K562 (cell line): ENCODE measurements at regions not wholly inside any gene's neighbourhood (a gene's known extent, or its start where the extent isn't known, plus 50 kb on each side); places are given as distances from the start of the nearest gene placed in this dataset.

Experiments
- ATAC-seq: fragments of 200-7000 bp; cut with Tn5 transposase; 3 replicates; pipeline ENCODE4 v1.9.1; 2020; ENCODE audit warnings: moderate library complexity
- BruUV-seq: library from RNA; stranded (reverse); fragments of 400-500 nt; replicated peaks from 2 replicates; lab custom pipeline; 2021; lab: Mats Ljungman, UMichigan
- CTCF ChIA-PET: fragments of 300-600 bp; formaldehyde crosslinking; extraction: SDS; loops from one replicate; lab custom pipeline; 2021; ENCODE audit warnings: low intra/inter-chr PET ratio; lab: Yijun Ruan, JAX
- POLR2A ChIA-PET: fragments of 300-600, 350-650 bp; sonication (Branson Sonifier 250); formaldehyde crosslinking; extraction: SDS; loops from one replicate; lab custom pipeline; 2021; ENCODE audit warnings: antibody characterized with exemption, inconsistent platforms; lab: Yijun Ruan, JAX
- DNase-seq, 4 experiments: peaks; one replicate each; pipeline versions ENCODE4 v3.0.0 to v3.0.0-alpha.2; 2011 to 2018; ENCODE audit warnings: low spot score in 3 of 4, mixed read lengths in 3 of 4; ENCODE audit errors: extremely low read depth in 1 of 4
- FAIRE-seq: peaks from 2 replicates; lab custom pipeline; 2011; peaks lifted over from hg19 to GRCh38; lab: Jason Lieb, UNC
- H2AFZ ChIP-seq: 2 replicates; pipeline ENCODE4 v1.6.0; 2011; ENCODE audit warnings: low read depth, low read length, control low read depth, inconsistent platforms
- H3K27ac ChIP-seq: fragments of 200-600 bp; 3 replicates; pipeline ENCODE4 v1.8.0; 2011; ENCODE audit warnings: low read depth, mild to moderate bottlenecking, control low read depth, inconsistent platforms, low read length, moderate library complexity, mixed read lengths; ENCODE audit errors: extremely low read depth
- H3K27me3 ChIP-seq, 2 experiments: fragments of 300-600 bp in 1 of 2; 2 replicates in 1 of 2; 3 replicates in 1 of 2; pipeline versions ENCODE4 v1.6.0 to v1.8.0; 2011; ENCODE audit warnings: inconsistent platforms in 2 of 2, low read length in 2 of 2, mild to moderate bottlenecking in 1 of 2, mixed read lengths in 1 of 2, moderate library complexity in 1 of 2; ENCODE audit not compliant: control insufficient read depth in 2 of 2, insufficient read depth in 2 of 2
- H3K36me3 ChIP-seq: fragments of 300-600 bp; 3 replicates; pipeline ENCODE4 v1.8.0; 2011; ENCODE audit warnings: mild to moderate bottlenecking, low read length, inconsistent platforms; ENCODE audit not compliant: control insufficient read depth, insufficient read depth
- H3K4me1 ChIP-seq, 2 experiments: fragments of 200-600 bp in 1 of 2; replicated peaks in 1 of 2; 2 replicates in 1 of 2; 3 replicates in 1 of 2; pipeline versions ENCODE4 v1.5.1 to v1.8.0; 2011; ENCODE audit warnings: inconsistent platforms in 2 of 2, low read length in 2 of 2, mild to moderate bottlenecking in 1 of 2, mixed read lengths in 1 of 2, moderate library complexity in 1 of 2; ENCODE audit not compliant: control insufficient read depth in 2 of 2, insufficient read depth in 2 of 2
- H3K4me2 ChIP-seq: 2 replicates; pipeline ENCODE4 v1.6.1; 2011; ENCODE audit warnings: low read length, control low read depth, inconsistent platforms, mixed read lengths; ENCODE audit not compliant: insufficient read depth
- H3K4me3 ChIP-seq: fragments of 200-600 bp; sonication (generic), shearing (Covaris generic); 2 replicates; pipeline ENCODE4 v1.5.1; 2016; ENCODE audit warnings: control low read depth, inconsistent platforms
- H3K79me2 ChIP-seq: fragments of 200-600 bp; 3 replicates; pipeline ENCODE4 v1.8.0; 2011; ENCODE audit warnings: low read length, inconsistent platforms; ENCODE audit not compliant: control insufficient read depth, insufficient read depth
- H3K9ac ChIP-seq, 2 experiments: 2 replicates each; pipeline versions ENCODE4 v1.6.0 to v1.6.1; 2011; ENCODE audit warnings: low read depth in 2 of 2, low read length in 2 of 2, control low read depth in 1 of 2, inconsistent platforms in 1 of 2, mild to moderate bottlenecking in 1 of 2, mixed read lengths in 1 of 2; ENCODE audit not compliant: insufficient read depth in 1 of 2
- H3K9me1 ChIP-seq: one replicate; pipeline ENCODE4 v1.6.0; 2011; ENCODE audit warnings: inconsistent platforms, mild to moderate bottlenecking, low read length, moderate library complexity; ENCODE audit not compliant: control insufficient read depth, insufficient read depth
- H3K9me3 ChIP-seq: replicated peaks from 2 replicates; pipeline ENCODE4 v1.5.1; 2011; ENCODE audit warnings: low read depth, low read length, inconsistent platforms; ENCODE audit not compliant: control insufficient read depth, insufficient read depth
- H4K20me1 ChIP-seq: replicated peaks from 2 replicates; pipeline ENCODE4 v1.6.1; 2011; ENCODE audit warnings: low read length, inconsistent platforms, mixed read lengths; ENCODE audit not compliant: control insufficient read depth, insufficient read depth
- ETV5 ChIP-seq: sonication (generic); formaldehyde crosslinking; IDR thresholded peaks from 2 replicates; pipeline ENCODE4 v1.4.0; 2020; ENCODE audit warnings: low read depth, mild to moderate bottlenecking, missing genetic modification reagents
- HES1 ChIP-seq: fragments of 450-650 bp; IDR thresholded peaks from 2 replicates; pipeline ENCODE4 v1.6.1; 2016; ENCODE audit warnings: low read depth, mild to moderate bottlenecking, moderate library complexity
- JUND ChIP-seq, 2 experiments: IDR thresholded peaks; 2 replicates in 1 of 2; 3 replicates in 1 of 2; pipeline ENCODE4 v1.6.1; 2011; ENCODE audit warnings: borderline replicate concordance in 2 of 2, low read depth in 2 of 2, low read length in 2 of 2, improper control_type of control experiment in 1 of 2, missing biosample characterization in 1 of 2, missing genetic modification characterization in 1 of 2, missing genetic modification reagents in 1 of 2
- NFATC3 ChIP-seq: fragments of 450-650 bp; IDR thresholded peaks from 2 replicates; pipeline ENCODE4 v1.6.1; 2017; ENCODE audit warnings: mild to moderate bottlenecking
- RBM39 ChIP-seq: fragments of 200-400 bp; formaldehyde crosslinking; optimal IDR thresholded peaks from 2 replicates; pipeline ENCODE3; 2018; ENCODE audit warnings: low read depth, low read length
- RNF219 ChIP-seq: fragments of 250-450 bp; sonication (Bioruptor Pico); IDR thresholded peaks from 2 replicates; pipeline ENCODE4 v1.5.0; 2022; ENCODE audit warnings: mild to moderate bottlenecking
- SRSF7 ChIP-seq: fragments of 200-400 bp; formaldehyde crosslinking; optimal IDR thresholded peaks from 2 replicates; pipeline ENCODE3; 2017; ENCODE audit warnings: mild to moderate bottlenecking, low read depth, low read length
- ZBTB40 ChIP-seq, 2 experiments: fragments of 450-650 bp in 1 of 2; sonication (generic) in 1 of 2; formaldehyde crosslinking in 1 of 2; IDR thresholded peaks; 2 replicates each; pipeline versions ENCODE4 v1.7.1 to v1.9.0; 2016 to 2022; ENCODE audit warnings: inconsistent platforms in 1 of 2, mild to moderate bottlenecking in 1 of 2, missing genetic modification reagents in 1 of 2
- ZNF134 ChIP-seq: fragments of 250-450 bp; sonication (Bioruptor Pico); conservative IDR thresholded peaks from 2 replicates; pipeline ENCODE4 v1.4.0; 2020
- ZNF23 ChIP-seq: fragments of 250-450 bp; sonication (Bioruptor Pico); IDR thresholded peaks from 2 replicates; pipeline ENCODE4 v1.4.0; 2020; ENCODE audit warnings: mild to moderate bottlenecking
- WGBS: fragments of 100-300 bp; shearing (Covaris generic); methylation state at CpG from one replicate; pipeline ENCODE4 v1.1.6; 2016; ENCODE audit warnings: low coverage, mixed read lengths; ENCODE audit not compliant: insufficient coverage; ENCODE audit errors: missing lambda C conversion rate; 5-methylcytosine and 5-hydroxymethylcytosine counted together
- in situ Hi-C: fragments of 300-500 bp; cut with MboI; formaldehyde crosslinking; loops from 4 replicates; pipeline ENCODE4 v1.15.0; 2018; ENCODE audit warnings: inconsistent platforms, mixed read lengths
- intact Hi-C: fragments of 100-400 bp; cut with micrococcal nuclease; formaldehyde crosslinking; loops from 2 replicates; pipeline ENCODE4 v1.14.2; 2022

DNA sequence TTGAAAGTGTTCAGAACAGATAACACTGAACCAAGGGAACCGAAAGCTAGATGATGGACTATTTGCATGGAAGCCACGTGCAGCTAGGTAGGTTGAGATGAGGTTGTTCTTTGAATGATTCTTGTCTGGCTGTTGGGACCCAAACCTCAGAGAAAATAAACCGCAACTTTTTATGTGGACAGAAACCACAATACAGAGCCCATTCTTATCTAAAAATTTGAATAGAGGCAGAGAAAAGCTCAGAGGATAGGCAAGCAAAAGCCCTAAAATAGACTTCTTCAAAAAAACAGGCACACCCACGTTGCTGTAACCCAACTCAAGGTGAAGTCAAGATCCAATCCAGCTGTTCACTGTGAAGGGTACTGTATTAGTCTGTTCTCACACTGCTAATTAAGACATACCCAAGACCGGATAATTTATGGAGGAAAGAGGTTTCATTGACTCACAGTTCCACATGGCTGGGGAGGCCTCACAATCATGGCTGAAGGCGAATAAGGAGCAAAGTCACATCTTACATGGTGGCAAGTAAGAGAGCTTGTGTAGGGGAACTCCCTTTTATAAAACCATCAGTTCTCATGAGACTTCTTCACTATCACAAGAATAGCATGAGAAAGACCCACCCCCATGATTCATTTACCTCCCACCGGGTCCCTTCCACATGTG lies 353.8 kb downstream of the AACS start:
- no peak overlapping the region for H2AFZ ChIP-seq
- H3K36me3 ChIP-seq: no peaks in the 10 kb centered on the region
- DNase-seq: no peak
- no TSS peak for BruUV-seq
- POLR2A ChIA-PET: no interaction called here
- H3K4me2 ChIP-seq: no peak overlapping the region
- no peaks in the 10 kb centered on the region for H3K9me1 ChIP-seq
- H4K20me1 ChIP-seq: no peaks in the 10 kb centered on the region
- H3K27ac ChIP-seq: no peak overlapping the region
- no peak overlapping the region for H3K4me3 ChIP-seq
- ATAC-seq: no peak
- H3K4me1 ChIP-seq: no peaks in the 10 kb centered on the region
- peaks cover 0 to 4% of the 10 kb centered on the region in 2 experiments; a peak in 1 of 5 replicates for H3K27me3 ChIP-seq
- H3K79me2 ChIP-seq: no peaks in the 10 kb centered on the region
- CTCF ChIA-PET: no interaction called here
- in situ Hi-C loops (no loop called here), intact Hi-C loops (no loop called here)
- under 1% methylated on average over 7 of the region's 7 CpGs for WGBS
- H3K9ac ChIP-seq: no peak overlapping the region
- no peak for FAIRE-seq
- H3K9me3 ChIP-seq: no peaks in the 10 kb centered on the region
- TF ChIP-seq NFATC3 (no peak), RNF219 (CRISPR knock-in tag) (no peak), JUND (IDR thresholded peaks at IDR 0.05; ENCODE audit: borderline replicate concordance, low read depth, low read length) (no peak), JUND (tag; IDR thresholded peaks at IDR 0.05; ENCODE audit: borderline replicate concordance, low read depth, low read length) (no peak), ZNF134 (CRISPR knock-in tag) (no peak), ZBTB40 (IDR thresholded peaks at IDR 0.05) (no peak), ZBTB40 (CRISPR knock-in tag; IDR thresholded peaks at IDR 0.05) (no peak), RBM39 (no peak), SRSF7 (no peak), ZNF23 (CRISPR knock-in tag) (no peak), HES1 (no peak), ETV5 (CRISPR knock-in tag) (no peak)
